NCI-H2196 treated with DMSO at 0.1 percent for 48 hours (cell line): ENCODE measurements at regions not wholly inside any gene's neighbourhood (a gene's known extent, or its start where the extent isn't known, plus 50 kb on each side); places are given as distances from the start of the nearest gene placed in this dataset.

Source experiments
- DNase-seq: peaks from one replicate; lab custom pipeline; 2025; ENCODE audit not compliant: unreplicated experiment; lab: John Stamatoyannopoulos, UW

DNA sequence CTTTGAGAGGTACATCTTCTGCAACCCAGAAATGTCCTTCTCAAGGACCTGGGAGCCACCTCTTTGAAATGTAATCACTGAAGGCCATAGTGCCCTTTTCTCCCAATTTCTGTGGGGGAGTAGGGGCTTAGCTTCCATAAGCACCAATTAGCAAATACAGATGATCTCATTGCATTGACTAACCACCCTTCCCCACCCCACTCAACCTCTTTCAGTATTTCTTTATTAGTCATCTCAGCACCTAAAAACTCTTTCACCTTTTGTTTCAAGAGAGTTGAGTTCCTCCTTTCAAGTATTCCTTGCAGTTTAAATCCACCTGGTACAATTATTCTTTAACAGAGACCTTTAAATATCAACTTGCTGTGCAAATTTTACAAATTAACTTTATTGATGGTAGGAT is 1011.8 kb upstream of the CDH2 start:
- DNase-seq, result no peak

DNA sequence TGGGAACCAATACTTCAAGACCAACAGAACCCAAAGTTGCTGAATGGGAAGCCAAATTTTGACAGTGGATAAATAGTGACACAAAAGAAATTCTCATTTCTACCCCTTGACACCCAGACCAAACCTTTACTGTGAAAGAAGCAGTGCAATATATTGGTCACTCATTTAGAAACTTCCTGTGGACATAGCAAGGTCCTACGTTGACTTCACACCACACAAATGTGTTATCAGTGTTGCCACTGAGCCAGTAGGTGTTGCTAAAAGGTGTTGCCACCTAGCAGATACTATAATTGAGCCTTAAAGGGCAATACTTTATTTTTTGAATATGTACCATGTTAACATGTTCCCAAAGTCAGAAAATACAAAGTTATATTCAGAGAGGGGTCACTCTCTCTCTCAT is 1008.9 kb upstream of the CDH2 start:
- DNase-seq, result no peak

DNA sequence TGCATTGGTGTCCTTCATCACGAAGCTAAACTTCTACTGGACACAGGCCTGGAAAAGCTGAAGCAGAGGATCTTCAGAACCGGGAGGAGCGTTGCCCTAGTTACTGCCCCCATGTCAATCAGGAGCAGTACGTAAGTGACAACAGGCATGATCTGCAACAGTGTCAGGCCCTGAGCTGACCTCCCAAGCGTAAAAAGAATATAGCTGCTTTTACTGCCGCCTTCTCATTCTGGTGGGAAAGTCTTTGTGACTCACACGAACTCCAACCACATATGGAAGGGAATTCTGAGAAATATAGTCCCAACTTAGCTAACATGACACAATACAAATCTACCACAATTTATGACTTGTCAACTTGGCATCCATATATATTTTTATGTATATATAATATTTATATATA is 1007.7 kb upstream of the CDH2 start:
- no peak for DNase-seq

DNA sequence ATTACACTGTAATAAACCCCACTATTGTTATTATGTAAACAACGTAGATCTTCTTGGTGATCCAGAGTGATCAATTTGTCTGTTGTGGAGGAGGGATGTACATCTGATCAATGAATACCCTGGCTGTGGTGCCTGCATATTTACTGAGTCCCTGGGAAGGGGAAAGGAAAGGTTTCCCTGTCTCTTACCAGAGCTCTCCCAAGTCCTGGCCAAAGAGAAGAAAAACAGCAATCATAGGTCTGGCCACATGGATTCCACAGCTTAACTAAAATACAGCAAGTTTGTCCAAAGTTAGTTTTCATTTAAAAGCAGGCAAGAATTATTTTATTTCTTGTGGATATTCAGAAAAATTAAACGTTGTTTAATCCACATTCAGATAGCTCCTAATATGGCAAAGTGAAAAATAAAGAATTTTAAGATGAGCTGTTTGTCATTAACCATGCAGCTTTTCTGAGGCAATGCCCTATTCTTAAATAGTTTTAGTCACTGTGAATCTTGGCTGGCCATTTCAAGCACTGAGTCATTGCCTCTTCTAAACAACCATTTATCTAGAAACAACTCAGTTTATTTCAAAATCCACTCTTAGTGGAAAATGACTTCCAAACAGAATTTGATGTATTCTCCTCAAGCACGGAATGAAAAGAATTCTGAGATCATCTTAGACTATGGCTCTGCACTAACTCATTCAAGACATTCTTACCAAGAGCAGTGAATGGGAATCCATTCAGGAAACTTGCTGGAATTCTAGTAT is 1004.4 kb upstream of the CDH2 start:
- DNase-seq, result no peak

DNA sequence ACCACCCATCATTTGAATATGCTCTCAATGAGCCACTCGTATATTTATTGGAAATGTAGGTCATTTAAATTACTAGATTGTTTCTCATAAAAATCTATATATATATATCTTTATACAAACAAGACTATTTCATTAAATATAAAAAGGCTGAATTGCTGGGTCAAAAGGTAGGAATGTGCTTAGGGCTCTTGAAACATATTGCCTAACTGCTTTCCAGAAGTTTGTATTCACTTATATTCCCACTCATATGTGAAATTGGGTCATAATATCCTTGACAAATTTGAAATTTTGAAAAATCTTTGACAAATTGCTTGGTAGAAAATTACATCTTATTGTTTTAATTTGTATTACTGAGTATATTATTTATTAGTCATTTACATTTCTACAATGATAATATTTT is 999.8 kb upstream of the CDH2 start:
- DNase-seq, result no peak

DNA sequence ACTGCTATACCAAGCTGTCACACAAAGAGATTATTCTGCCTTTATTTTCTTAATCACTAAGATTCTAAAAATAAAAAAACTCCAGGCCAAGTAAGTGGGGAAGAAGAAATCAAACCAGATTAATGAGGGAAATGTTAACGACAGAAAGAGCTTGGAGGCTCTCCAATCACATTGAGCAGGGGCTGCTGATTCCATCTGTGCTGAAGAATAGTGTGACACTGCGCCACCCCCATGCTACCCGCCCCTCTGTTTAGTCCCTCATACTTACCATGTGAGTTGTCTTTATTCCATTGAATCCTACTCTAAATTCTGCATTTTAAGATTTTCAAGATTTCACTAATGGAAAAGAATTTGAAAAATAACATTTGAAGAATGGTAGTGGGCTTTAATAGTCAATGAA is 998.0 kb upstream of the CDH2 start:
- no peak for DNase-seq

DNA sequence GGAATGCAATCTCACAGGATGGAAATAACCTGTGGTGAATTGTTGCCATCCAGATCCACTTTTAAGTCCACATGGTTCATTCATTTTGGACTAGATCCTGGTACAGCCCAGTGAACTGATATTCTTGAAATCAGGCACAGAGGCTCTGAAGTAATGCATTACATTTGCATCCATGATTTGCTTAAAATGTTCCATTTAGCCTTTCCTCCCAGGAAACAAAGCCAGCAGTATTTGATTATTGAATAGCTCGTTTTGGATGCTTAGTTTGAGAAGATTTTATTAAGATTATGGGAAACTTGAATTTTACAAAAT is 995.8 kb upstream of the CDH2 start:
- no peak for DNase-seq

DNA sequence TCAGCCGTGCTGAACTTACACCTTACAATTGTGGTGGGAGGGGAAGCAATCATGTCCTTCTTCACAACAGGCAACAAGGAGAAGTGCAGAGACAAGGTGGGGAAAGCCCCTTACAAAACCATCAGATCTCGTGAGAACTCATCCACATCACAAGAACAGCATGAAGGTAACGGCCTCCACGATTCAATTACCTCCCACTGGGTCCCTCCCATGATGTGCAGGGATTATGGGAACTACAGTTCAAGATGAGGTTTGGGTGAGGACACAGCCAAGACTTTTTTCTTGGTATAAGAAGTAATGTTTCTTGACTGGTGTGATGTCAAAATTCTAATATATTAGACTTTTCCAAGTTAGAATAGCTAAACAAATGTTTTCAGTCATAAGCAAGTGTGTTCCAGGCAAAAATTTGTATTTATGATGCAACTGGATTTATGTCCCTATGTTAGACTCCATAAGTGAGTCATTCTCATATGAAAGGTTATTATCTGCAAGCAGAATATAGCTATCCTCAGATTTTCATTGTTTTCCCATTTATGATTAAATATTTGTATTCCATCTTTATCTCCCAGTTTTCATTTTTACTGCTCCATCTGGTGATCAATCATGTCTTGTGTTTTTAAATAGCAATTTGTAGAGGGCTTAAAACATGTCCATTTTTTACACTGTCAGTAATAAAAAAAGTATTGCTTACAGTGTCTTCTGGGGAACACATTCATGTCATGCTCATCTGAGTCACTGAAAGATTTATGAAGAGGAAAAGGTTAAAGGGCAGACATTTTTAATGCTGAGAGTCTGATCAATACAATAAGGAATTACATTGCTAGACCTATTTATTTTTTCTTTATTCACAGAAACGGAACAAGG is 995.2 kb upstream of the CDH2 start:
- no peak for DNase-seq

DNA sequence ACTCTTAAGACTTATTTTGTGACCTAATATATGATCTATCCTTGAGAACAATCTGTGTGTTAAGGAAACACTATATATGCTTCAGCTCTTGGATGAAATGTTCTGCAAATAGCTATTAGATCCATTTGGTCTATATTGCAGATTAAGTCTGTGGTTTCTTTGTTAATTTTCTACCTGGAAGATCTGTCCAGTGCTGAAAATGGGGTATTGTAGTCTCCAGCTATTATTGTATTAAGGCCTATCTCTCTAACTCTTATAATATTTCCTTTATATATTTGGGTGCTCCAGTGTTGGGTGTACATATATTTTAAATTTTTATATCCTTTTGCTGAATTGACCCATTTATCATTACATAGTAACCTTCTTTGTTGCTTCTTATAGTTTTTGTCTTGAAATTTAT is 992.7 kb upstream of the CDH2 start:
- DNase-seq, result no peak

DNA sequence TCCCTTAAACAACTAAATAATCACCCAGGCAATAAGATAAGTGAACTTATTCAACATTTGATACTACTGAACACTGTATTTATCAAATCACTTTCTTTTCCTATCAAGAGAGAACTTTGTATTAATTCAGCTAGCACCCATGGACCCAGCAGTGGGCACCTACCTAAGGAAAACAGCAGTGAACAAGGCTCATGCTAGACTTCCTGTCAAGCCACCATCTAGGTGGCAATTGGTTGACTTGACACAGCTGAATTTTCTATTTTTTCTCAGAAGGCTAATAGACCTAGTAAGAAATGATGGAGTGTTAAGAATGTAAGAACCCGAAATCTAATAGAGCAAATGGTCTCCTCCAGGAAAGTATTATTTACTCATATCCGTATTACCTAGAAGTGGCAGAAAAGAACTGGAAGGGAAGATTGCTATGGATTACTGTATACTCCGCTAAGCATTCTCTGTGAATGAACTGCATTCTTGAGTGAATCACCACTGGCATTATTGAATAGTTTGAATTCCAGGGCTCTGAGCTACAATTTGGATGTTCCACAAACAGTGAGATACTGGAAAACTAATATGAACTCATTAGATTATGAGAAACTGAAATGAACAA is 988.2 kb upstream of the CDH2 start:
- DNase-seq, result no peak

DNA sequence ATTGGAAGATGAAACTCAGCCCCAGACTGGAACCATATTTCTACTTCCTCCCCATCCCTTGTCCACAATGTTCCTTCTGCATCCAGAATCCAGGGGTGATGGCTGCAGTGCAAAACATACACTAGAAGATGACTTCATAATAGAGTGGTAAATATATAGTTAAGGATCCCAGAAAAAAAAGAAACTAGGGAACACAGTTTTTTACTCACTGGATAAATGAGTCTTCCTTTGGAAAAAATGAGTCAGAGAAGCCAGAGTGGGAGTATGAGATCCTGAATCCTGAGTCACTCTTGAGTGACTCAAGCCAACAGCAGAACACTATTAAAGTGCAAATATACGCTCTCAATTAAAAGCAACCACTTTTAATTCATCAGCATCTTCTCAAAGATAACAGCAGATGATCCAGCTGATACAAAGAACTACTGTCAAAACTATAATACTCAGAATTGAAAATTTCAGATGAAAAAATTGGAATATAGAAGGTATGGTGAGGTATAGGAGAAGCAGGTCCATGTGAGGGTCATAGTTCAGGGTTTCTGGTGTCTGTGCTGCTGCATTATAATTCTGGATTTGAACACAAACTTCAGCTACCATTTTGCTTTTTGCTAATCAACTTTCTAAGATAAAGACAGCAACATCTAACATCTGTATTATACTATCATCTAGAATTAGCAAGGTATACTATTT is 987.2 kb upstream of the CDH2 start:
- no peak for DNase-seq

DNA sequence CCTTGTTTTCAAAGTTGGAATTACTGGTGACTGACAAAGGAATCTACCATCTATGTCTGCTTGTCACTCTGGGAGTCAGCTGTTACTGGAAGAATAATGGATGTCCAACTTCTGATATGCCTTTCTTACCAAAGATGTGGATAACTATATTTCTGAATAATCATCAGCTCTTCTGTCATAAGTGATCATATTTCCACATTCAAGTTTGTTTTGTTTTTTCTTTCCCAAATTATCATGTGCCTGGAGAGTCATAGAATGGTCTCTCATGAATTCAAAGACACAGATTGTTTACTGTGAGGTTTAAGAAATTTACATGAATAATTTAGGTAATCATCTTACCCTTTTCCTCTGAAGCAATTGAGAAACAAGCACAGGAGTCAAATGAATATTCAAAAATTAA is 986.7 kb upstream of the CDH2 start:
- no peak for DNase-seq

DNA sequence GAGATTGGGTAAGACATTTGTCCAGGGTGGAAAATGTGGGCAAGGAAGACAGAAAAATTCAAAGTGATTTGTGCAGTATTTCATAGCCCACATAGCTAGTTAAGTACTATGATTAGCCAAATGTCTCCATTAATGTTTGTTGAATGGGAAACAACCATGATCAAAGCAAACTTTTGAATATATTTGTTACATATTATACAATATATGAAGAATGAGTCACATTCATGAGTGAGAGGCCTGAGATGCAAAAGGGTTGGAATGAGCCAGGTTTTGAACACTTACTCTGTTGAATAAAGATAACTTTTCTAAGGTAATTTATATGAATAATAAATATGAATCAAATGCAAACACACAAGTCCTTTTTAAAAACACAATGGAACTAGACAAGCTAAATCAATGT is 984.5 kb upstream of the CDH2 start:
- DNase-seq, result no peak

DNA sequence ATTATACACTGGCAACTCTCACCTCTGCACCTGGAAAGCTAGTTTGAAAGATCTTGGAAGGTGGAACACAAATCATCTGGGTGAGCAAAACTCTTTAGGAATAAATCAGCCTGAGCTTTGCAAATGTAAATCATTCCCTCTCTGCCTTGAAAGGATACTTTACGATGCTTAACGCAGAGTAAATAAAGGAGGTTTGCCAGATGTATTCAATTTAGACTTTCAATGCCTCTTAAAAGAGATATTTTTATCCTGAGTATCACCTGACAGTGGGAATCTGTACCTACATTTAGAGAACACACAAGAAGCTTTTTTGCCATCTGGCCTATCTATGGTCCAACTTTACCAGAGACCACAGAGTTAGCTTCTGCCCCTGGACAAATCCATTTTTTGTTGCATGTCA is 983.2 kb upstream of the CDH2 start:
- no peak for DNase-seq

DNA sequence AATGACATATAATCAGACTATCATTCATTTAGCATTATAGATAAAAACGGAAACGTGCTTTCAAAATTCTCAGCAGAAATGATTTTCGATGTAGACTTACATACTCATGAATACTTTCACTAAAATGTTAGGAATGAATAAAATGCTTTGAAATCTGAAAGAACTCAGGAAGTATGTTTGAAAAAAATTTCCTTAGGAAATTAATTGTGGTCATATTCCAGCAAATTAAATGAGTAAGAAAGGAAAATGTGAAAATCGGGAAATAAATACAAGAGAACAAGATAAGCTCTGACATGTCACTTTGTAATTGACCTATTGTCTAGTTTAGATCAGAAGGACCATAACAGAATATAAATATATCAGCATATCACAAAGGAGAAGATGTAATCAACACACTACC is 981.0 kb upstream of the CDH2 start:
- DNase-seq, result no peak

DNA sequence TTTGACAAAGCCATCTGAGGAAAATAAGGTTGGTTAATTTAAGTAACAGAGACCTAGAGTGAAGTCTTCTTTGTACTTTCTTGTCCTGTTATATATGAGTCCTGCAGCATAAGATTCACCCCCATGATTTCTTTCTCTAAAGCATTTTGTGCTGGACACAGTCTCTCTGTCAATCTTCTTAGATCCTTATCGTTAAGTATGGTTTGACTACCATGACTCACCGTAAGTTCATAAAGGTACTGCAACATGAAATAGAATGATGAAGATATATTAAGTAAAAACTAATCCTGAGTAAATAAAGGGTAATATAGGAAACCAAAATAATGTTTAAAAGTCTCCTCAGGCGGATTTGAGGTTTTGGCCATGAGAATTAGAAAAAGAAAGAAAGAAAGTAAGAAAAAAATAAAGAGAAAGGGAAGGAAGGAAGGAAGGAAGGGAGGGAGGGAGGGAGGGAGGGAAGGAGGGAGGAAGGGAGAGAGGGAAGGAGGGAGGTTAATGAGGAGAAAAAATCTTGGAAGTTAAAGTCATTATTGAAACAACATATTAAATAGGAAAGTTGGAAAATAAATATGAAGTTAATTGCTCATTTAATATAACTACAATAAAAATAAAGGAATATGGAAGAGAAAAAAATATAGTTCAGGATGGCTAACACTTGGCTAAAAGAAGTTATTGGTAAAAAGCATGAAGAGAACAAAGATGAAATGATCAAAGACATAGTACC is 980.3 kb upstream of the CDH2 start:
- DNase-seq, result no peak

DNA sequence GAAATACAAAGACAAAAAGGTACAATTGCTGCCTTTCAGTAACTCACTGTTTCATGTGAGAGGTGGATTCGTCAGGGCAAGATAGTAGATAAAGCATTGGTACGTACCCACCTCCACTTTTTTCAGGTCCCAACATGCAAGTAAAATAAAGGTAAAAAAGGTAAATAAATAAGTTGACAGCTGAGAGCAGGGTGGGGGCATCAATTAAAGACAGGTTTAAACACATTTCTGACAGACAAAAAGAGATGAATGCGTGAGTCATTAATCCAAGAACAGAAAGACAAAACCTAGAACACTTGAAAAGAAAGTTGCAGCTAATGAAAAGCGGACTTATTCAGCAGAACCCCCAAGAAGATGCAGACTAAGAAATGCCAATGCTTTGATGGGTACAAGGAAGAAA is 979.6 kb upstream of the CDH2 start:
- no peak for DNase-seq

DNA sequence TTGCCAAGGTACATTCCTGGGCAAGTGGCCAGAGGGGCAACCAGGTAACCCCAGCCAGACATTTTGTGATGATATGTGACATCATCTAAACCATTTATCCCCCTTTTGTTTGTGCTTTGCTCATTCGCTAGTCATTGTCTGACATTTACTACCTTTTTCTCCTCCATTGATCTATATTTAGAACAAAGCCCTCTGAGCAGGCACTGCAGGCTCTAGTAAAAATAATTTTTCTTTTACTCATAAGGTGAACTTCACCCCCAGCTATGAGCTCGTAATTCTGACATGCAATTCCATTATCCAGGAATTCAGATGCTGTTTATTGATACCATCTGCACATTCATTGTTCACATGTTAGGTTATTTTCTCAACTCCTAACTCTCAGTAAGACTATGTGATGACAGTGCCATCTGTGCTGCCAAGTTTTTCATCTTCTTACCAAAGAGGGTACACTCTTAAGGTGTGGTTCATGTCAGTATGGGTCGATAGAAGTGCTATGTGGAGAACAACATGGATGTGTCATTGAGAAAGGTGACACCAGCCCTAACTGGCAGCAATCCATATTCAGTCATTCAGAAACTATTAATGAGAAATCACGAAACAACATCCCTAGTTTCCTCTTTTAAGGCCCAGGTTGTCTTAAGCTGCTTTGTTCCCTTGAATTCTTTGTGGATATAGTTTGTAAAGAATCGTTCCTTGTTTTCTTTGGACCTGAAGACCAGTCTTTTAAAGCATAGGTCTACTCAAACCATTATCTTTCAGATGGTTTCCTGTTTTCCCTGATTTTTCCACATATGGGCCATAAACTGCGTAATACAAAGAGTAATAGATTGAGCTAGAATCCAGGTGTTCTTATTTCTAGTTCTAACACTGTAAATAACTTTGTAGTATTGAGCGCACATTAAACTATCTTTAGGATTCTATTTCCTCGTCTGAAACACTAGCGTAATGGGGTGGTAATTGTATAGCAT is 978.1 kb upstream of the CDH2 start:
- no peak for DNase-seq

DNA sequence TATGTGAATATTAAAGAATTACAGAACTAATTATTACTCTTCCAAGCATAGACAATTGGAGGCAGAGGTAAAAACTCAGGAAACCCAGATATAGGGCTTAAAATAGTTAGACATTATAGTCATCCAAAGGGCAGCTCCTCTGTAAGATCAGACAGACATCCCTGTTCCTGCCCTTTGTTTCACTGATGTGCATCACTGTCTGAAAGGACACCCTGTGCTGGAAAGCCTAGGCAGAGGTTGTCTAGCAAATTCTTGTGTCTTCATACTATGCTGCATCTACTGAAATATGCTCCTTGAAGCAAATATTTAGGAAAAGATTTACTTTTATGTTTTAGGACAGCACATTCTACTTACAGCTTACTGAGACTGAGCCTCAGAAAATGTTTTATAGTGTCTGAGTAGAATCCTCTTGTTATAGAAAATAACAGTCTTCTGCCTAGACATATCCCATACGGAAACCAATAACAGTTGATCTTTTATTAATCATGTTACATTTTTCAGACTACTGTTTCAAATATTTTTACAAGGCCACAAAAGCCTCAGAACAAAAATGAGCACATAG is 977.3 kb upstream of the CDH2 start:
- no peak for DNase-seq

DNA sequence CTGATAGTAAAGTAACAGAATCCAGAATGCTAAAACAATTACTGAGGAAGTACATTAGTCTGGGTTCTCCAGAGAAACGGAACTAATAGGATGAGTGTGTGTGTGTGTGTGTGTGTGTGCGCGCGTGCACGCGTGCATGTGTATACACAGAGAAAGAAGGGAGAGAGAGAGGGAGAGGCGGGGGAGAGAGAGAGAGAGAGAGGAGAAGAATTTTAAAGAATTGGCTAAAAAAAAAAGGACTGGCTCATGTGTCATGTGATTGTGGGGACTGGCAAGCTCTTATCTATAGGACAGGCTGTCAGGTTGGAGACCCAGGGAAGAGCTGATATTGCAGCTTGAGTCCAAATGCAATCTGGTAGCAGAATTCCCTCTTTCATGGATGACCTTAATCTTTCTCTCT is 976.2 kb upstream of the CDH2 start:
- DNase-seq, result no peak
